GM18520 (cell line): ENCODE measurements at regions not wholly inside any gene's neighbourhood (a gene's known extent, or its start where the extent isn't known, plus 50 kb on each side); places are given as distances from the start of the nearest gene placed in this dataset.
A peak's percentile ranks its signal among the peaks of the same experiment; 100 is the strongest.

Experiments used
- ATAC-seq: cut with Tn5 transposase; IDR thresholded peaks from one replicate; pipeline ENCODE4 v1.9.1; 2021; ENCODE audit not compliant: unreplicated experiment

DNA sequence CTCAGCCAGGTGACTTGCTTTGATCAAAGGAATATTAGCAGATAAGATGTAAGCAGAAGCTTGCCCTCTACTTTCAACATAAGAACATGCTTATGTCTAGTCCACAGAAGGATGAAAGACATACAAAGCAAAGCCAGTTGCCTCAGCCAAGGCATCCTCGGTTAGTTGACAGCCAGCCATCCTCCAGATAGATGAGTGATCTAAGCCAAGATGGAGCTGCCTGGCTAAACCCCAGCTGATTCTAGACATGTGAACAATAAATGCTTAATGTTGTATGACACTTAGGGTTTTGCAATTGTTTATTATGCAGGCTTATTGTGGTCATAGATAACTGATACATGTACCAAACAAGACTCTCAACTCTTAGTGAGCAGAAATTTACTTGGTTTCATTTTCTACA, 157.6 kb upstream of the TMTC2 start:
- no peak for ATAC-seq

DNA sequence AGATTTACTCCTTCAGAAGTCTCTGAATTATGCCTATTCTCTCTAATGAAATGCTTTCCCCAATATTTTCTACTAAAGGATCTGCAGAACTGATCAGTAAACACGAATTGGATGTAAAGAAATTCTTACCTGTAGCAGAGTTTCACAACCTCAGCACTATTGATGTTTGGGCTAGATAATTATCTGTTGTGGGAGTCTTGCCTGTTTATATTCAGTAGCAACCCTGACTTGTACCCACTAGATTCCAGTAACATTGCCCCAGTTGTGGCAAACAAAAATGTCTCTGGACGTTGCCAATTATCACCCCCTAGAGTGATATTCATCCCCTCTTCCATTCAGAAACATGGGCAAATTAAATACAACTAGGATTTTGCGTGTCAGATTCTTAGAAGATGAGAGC, 156.8 kb upstream of the TMTC2 start:
- ATAC-seq: no peak

DNA sequence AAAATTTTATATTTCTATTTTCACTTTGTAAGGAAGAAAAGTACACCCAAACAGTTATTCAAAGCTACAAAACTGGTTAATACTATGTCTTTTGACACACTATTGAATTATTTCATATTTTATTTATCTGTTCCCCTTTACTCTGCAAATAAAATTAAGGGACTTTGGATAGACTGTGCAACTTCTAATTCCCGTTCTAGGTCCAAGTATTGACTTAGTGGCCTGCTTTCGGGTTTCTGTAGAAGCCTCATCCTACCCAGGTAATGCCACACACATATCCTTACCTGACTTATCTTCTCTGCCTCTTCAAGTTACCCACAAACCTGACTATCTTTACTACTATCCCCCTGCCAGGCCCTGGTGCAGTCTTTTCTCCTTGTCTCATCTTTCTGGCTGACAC, 156.3 kb upstream of the TMTC2 start:
- ATAC-seq: no peak

DNA sequence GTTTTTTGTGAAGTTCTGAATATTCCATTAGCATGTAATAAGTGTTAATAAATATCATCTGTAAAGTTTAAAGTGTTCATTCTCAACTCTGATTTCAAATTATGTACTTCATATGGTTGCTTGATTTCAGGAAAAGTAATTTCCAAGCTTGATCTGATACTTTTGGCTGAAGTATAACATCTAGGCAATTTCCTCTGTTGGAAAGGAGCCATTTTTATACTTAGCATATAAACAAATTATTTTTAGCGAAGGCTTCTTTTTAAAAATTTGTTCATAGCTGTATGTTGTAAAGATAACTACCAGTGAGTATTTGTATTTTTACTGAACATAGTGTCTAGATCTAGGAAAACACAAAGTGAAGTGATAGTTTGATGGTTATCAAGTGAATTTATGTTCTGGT, 153.4 kb upstream of the TMTC2 start:
- no peak for ATAC-seq

DNA sequence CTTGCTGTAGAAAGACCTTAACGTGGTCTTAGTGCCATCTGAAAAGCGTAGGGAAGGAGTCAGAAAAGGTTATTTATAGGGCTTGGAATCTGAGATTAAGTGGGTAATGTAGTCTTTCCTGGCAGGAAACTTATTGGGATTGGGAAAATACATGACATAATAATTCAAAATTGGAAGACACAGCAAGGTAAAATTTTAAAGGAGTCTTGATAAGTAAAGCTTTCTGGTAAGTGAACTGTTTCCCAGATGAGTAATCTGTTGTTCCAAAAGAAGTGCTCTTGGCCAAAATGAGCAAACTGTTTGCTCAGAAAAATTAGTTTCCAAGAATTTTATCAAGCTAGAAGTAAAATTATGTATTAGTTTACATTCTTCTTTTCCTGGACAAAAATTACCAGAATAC, 149.3 kb upstream of the TMTC2 start:
- ATAC-seq: no peak

DNA sequence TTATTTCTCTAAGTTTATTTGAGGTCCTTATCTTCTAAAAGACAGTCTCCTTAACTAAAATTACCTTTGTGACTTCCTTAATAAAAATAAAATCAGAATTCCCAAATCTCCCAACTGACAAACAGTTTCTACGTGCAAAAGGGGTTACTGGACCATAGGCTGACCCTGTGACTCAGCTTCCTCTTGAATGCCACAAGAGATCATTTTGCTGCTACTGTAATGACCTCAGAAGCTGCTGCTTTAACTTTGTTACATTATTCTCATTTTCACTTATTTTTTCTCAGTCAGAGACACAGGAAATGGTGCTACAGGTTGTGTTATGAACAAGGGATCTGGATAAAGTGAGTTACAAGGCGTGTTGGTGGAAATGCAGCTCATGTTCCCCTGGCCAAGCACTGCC, 132.2 kb upstream of the TMTC2 start:
- ATAC-seq: peak; percentile 77

DNA sequence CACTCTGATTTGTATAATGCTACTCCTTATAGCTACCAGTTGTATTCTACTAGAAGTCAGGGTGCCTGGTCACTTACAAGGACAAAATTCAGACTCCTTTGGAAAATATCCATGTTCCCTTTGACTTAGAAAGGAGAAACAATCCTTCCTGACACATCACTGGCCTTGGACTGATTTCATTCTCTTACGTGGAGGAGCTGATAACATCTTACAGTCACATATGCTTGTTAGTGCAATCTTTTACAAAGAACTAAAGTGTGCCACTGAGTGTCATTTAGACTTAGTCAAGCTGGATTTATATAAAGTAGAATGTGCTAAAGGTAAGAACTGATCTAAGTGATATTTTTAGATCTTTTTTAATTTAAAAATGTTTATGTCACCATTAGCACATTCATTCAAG, 131.0 kb upstream of the TMTC2 start:
- no peak for ATAC-seq

DNA sequence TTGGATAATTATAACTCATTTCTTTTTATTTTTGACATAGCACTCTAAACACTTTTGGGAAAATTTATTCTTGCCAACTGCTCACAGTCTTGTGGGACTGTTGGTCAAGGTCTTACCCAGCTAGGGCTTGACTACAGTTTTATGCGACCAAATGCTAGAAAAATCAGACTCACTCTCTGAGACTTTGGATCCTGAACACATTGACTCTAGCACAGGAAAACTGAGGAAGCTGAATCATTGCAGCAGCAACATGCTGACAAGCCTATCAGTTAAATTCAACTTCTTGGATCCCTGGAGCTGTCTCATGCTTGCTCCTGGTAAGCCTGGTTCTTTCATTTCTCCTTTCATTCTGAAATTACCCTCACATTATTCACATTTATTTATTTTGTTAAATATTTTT, 120.7 kb upstream of the TMTC2 start:
- no peak for ATAC-seq

DNA sequence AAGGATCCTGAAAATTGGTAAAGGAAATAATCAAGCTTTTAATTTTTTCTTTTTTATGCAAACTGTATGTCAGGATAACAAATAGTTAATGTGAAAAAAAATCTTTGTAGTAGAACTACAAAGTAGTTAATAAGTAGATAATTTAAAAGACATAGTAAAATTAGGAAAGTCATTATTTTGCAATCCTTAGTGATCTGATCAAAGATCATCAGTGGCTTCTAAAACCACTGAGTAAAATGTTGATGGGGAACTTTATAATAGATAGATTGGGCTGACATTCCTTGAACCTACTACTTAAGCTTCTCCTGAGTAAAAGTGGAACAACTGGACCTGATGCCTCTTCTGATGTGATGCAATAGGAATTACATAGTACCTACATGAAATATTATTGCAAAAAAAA, 119.0 kb upstream of the TMTC2 start:
- ATAC-seq: no peak

DNA sequence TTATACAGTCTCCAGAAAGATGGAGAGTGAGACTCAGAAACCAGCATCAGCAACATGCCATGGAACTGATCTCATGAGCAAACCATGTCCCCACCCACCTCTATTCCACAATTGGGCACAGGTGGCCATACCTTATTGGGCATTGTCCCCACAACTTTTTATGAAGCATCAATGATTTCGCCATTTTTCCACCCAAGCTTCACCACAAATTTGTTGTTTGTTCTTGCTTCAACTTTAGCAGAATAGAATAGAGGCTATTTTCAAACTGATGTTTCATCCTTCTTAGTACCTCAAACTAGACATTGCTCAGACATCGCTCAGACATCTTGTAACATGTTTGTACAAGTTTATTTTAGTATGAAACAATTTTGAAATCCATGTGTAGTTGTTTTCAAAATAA, 112.5 kb upstream of the TMTC2 start:
- ATAC-seq: no peak

DNA sequence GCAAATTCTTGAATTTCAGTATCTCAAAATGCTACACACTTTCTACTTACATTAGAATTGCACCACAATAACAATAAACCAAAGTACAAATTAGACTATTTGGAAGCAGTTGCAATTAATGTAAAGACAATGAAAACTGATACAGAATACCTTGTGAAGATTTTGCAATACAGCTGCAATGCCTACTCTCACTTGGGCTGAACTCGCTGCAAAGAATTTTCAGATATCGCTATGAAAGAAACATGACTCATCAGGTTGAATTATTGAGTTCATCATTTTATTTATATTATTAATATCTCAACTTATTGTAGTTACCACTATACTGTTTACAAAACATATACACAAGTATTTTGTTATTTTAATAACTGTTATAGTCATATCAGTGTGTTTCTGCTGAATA, 108.0 kb upstream of the TMTC2 start:
- no peak for ATAC-seq

DNA sequence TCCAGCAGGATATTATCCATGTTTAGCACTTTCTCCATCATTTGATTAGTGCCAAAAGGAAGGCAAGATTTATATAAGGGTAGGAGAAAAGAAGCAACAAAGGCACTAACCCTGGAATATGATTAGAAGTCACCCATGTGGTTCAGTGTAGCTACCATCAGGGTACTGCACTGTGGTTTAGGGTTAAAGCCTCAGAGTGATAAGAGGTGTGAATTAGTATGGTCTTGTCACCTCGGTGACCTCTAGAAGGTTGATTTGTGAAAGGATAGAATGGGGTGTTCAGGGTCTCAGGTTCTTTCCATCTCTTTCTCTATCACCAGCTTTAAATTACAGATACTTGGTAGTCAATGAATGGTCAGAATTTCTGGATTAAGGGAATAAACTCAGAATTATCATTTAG, 103.0 kb upstream of the TMTC2 start:
- ATAC-seq: peak; percentile 78

DNA sequence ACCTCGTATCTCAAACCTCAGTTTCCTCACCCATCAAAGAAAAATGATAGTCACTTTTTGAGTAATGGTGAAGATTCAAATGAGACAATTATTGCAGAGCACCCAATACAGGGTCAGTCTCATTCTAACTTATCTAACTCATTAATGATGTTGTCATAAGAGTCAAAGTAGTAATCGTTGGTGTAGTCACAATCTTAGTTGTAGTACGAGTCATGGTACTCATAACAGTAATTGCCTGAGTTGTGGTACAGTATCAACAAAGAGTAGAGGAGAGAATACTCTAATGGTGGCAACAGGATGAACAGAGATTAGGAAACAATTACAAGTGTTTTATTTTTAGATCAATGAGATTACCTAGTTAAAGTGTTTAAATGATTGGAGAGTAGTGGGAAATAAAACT, 93.6 kb upstream of the TMTC2 start:
- peak; percentile 80 for ATAC-seq

DNA sequence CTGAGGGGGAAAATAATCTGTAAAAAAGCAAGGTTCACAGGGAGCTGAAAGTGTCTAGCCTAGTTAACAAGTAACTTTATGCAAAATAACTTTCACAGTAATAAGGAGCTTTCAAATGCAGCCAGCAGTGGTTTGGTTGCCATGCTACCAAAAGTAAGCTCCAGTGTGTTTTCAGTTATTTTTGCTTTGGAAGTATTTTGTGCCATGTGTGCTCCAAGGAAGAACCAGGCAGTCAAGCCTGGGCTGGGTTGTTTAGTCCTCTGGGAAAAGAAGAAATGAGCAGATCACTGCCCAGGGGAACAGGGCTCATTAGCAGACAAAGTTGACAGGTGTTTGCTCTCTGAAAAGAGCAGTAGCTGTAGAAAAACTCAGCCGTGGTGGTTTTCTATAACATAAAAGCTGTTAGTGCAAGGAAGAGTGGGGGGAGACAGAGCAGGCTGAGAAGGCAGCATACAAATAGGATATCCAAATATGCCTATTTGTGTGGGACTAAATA, 92.8 kb upstream of the TMTC2 start:
- ATAC-seq: peak; percentile 86

DNA sequence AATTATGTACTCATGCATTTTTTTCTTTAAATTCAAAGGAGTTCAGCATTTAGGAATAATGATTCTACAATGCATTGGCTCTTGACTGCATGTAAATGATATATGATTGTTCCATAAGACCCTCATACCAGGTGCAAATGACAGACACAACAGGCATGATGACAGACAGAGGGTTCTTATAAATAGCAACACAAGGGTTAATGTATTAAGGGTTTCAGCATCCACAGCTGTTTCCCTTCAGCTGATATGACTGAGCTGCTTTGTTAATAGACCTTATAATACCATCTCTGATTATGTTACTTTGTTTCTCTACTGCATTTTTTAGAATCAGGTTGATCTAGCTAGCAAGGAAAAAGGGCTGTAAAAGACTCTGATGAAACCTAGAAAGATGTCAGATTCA, 90.8 kb upstream of the TMTC2 start:
- no peak for ATAC-seq

DNA sequence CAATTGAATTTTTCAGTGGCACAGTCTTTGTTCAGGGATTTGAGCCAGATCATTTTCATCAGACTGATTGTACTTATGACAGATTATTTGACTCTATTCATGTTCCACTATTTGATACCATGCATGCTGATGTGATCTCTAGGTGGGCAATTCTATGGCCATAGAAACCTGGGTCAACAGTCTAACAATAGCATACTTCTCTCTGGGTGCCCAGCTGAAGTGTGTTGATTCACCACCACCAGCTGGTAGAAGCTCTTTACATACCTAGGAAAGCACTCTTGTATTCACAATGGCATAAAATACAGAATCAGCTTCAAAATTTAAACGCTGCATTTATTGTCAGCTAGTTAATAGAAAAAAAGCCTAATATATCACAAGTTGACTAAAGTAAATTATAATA, 90.2 kb upstream of the TMTC2 start:
- no peak for ATAC-seq

DNA sequence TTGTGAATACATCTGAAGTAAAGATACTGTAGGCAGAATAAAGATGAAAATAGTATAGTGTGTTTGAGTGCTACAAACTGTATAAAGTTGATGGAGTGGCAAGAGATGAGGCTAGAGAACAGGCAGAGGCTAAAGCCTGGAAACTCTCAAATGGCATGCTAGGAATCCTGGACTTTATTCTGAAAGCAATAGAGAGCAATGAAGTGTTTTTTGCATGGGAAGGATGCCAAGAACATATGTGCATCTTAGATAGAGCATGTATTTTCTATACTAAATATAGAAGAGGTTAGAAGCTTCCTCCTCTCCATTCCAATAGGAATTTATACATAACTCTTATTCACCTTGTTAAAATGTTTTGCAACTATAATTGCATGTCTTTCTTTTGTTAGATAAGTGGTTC, 86.3 kb upstream of the TMTC2 start:
- ATAC-seq: no peak

DNA sequence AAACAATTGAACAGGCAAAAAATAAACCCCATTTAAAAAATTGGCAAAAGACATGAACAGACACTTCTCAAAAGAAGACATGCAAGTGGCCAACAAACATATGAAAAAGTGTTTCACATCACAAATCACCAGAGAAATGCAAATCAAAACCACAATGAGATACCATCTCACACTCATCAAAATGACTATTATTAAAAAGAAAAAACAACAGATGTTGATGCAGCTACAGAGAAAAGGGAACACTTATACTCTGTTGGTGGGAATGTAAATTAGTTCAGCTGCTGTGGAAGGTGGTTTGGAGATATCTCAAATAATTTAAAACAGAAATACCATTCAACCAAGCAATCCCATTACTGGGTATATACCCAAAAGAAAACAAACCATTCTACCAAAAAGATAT, 83.1 kb upstream of the TMTC2 start:
- peak; percentile 60 for ATAC-seq

DNA sequence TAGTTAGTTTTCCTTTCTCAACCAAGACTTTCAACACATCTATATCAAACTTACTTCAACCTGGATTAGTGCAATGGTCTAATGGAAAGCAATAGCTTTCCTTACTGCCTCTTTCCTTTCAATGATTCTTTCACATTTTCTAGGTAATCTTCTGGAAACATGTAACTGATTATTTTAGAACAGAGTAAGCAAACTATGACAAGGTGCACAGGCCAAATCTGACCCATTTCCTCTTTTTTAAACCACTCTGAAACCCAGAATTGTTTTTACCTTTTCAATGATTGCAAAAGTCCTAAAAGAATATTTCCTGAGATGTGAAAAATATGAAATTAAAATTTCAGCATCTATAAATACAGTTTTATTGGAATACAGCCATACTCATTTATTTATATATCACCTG, 81.6 kb upstream of the TMTC2 start:
- ATAC-seq: no peak

DNA sequence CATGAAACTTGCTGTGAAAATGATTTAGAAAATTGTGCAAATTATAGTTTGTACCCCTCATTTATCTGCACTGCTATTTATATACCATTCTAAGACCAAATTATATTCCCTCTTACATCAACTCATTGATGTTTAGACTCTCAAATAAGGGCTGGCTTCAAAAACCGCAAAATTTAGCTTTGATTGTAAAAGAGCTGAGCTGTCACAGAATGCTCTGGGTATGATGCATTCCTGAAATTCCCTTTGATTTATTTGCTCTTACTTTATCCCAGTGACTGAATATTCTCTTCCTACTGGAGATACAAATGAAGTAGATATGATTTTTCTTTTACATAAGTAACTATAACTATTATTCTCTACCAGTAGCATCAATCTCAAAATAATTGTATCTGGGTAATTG, 78.0 kb upstream of the TMTC2 start:
- ATAC-seq: no peak

DNA sequence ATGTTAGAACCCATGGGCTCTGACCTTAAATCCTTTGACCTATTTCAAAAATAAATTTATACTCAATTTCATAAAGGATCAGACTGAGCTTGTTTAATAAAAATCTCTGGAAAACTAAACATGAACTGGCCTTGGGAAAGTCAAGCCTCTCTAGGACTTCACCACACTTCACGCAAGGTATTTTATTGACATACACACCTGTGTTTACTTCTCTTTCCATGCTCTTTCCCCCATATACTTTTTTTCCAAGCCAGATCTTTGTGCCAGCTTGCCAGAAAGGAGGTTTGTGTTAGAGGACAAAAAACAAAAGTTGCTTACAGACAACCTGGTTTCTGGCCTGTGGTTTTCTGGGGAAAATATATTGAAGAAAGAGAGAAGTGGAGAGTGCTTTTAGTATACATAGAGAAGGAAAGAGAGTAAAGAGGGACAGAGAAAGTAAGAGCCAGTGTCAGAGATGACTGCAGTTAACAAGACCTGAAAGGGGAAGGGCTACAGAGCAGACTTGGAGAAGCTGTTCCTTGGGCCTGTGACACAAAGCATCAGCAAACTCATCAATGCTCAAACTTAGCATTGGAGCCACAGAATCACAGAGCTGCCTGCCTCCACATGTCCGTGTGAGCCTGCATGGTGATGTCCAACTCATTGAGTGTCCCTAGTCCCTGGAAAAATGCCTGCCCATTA, 77.3 kb upstream of the TMTC2 start:
- ATAC-seq: no peak

DNA sequence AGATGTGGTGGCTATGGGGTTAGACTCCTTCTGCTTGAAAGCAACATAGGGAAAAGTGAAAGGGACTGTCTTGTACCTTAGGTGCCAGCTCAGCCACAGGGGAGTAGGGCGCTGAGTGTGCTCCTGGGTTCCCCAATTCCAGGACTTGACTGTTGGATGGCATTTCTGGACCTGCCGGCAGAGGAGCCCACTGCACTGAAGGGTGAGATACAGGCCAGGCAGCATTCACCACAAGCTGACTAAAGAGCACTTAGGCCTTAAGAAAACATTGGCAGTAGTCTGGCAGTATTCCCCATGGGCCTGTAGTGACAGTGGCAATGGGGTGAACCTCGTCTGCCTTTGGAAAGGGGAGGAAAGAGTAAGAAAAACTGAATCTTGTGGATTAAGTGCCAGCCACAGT, 67.1 kb upstream of the TMTC2 start:
- no peak for ATAC-seq

DNA sequence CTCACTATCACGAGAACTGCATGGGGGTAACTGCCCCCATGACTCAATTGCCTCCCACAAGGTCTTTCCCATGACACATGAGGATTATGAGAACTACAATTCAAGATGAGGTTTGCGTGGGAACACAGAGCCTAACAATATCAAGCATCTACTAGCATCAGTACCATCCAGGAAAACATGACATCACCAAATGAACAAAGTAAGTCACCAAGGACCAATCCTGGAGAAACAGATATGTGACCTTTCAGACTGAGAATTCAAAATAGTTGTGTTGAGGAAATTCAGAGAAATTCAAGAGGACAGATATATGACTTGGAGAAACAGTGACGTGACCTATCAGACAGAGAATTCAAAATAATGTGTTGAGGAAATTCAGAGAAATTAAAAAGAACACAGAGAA, 65.8 kb upstream of the TMTC2 start:
- ATAC-seq: no peak

DNA sequence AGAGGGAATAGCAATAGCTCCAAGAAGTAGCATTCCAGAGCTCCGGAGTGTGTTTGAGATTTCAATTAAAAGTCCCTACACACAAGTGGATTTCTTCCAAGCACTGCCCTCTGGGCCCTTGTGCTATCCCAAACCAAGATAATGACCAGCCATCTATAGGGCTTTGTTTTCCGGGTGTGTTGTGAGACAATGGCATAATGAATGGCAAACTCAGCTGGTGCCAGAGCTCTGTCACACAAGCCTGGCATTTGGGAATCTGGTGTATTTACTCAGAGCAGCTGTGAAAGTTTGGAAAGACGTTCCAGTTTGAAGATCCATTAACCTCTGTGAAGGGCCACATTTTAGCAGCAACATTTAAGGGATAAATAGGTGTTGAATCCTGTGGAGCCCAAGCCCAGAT, 61.2 kb upstream of the TMTC2 start:
- no peak for ATAC-seq
